ENCODE measurements at regions not wholly inside any gene's neighbourhood (a gene's known extent, or its start where the extent isn't known, plus 50 kb on each side); places are given as distances from the start of the nearest gene placed in this dataset.
A peak's percentile ranks its signal among the peaks of the same experiment; 100 is the strongest.

DNA sequence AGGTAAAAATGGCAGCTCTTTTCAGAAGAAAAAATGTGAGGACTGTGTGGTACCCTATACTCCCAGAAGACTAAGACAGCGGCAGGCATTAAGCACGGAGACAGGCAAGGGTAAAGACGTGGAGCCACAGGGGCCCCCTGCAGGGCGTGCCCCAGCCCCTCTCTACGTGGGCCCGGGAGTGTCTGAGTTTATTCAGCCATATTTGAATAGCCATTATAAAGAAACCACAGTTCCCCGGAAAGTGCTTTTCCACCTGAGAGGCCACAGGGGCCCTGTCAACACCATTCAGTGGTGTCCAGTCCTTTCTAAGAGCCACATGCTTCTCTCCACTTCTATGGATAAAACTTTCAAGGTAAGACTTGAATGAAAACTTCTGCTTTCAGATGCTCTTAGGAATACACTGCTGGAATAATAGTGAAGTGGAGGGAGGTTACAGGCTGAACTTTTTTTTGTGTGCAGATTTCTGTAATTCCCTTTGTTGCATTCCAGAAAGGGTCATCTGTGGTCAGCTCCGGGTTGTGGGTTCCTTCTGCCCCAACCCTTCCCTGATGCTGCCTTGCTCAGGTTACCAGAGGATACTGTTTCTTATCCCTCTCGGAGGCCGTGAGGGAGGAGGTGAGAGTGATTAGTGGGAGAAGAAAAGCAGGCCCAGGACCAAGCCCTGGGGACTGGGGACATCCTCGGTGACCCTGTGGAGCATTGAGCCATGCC, 58.4 kb downstream of the SLC25A47 start:
- no peak for DNase-seq (ENCODE audit: low read depth)

DNA sequence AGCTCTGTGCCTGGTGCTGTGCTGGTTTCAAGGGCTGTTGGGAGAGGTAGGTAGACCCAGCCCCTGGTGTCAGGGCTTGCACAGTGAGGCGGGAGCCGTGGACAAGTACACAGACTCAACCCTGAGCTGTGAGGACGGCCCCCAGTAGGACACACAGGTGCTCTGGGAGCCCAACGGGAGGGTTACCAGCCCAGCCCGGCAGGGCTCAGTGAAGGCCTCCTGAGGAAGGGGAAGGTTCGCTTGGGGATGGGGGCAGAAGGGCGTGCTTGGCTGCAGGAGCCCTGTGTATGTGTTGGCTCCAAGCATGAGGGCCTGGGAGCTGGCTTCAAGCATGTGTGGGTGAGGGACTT, 58.9 kb downstream of the SLC25A47 start:
- DNase-seq (ENCODE audit: low read depth), result no peak

DNA sequence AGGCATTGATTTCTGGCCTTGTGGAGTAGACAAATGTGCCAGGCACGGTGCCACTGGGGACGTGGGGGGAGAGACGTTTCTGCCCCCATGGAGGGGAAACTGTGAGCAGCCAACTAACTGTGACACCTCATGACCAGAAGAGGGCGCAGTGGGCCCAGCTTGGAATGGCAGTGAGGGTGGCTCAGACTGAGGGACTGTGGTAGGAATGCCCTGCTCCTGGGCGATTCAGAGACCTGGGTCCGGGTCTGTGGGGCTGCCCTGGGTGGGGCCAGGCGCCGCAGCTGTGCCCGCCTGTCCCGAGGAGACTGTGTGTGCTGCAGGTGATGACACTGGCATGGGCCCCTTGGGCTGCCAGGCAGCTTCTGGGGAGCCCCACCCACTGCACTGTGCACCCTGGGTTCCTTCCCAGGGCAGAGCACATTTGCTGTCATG, 60.6 kb downstream of the SLC25A47 start:
- peak; percentile 44 for DNase-seq (ENCODE audit: low read depth)

DNA sequence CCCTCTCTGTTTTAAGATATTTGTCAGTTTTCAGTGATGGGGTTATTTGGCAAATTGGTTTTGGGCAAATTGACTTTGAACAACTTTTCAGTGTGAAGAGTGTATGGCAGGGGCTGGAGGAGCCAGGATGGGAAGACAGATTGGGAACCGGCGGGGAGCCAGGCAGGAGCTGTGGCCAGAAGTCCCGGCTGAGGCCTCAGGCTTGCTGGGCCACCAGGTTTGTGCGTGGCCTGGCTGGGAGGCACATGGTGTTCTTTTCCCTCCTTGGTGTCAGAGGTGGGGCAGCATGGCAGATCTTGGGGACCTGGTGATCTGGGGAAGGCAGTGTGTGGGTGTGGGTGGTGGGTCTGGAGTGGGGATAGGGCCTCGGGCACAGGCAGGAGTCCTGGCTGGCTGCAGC, 61.1 kb downstream of the SLC25A47 start:
- DNase-seq (ENCODE audit: low read depth), result no peak

DNA sequence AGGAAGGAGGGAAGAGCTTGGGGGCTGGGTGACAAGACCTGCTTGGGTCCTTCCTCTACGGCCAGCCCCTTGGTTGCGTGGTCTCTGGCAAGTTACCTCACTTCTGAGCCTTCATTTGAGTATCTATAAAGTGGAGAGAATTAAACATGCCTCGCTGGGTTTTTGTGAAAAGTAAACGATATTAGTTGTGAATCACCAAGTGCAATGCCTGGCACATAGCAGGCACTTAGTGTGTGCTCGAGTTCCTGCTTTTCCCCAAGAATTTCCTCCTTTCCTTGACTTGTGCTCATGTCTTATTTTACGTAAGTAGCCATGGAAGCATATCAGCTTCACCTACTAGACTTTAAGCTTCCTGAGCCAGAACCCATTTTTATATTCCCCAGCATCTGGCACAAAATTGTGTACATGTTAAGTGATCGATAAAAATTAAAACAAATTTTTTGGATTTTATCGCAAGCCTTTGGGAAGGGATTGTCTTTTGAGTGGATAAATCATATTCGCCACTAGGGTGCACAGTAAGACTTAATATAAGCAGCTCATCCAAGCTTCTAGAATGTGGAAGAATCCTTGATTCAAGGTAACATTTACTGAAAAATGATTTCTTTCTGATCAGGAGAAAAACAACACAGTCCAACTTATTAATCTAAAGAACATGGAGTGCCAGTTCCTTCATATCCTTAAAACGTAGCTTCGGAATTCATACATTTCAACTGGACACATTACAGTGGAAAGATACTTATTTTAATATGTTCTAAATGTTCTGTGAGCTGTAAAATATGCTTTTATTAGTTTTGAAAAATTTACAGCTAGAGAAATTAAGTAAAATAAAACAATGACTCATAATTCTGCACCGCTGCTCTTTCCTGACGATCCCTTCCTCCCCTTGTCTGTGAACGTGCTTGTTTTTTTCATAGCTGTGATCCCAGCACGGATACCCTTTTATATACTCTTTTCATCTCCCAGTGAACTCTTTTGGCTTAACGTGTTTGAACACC, 62.0 kb downstream of the SLC25A47 start:
- DNase-seq (ENCODE audit: low read depth), result no peak

DNA sequence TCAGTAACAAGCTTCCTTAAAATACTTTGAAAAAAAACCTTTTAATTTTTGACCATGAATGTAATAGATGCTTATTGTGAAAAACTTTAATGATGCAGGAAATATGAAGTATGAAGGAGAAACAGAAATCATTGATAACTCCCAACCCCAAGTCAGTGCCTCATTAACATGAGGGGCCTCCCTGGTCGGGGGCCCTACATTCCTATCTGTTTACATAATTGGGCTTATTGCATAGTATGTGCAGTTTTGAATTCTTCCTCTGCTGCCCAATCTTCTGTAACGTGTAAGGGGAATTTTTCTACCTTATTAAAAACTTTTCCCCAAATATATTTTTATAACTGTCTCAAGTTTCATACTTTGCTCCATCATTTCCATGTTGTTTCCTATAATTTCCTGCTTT, 63.0 kb downstream of the SLC25A47 start:
- DNase-seq (ENCODE audit: low read depth), result no peak

DNA sequence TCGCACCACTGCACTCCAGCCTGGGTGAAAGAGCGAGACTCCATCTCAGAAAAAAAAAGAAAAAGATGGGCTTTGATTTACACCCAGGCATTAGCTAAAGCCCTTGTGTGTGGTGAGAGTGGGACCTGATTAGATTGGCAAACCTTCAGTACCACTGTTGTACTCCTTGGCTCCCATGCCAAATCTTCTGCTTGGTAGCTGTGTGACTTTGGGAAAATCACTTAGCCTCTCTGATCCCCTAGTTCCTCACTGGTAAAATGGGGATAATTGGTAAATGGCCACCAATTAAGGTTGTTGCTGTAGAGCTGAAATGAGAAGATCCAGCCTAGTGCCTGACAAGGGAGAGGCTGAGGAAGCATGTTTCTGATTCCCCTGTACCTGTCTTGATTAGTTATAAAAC, 63.7 kb downstream of the SLC25A47 start:
- no peak for DNase-seq (ENCODE audit: low read depth)

DNA sequence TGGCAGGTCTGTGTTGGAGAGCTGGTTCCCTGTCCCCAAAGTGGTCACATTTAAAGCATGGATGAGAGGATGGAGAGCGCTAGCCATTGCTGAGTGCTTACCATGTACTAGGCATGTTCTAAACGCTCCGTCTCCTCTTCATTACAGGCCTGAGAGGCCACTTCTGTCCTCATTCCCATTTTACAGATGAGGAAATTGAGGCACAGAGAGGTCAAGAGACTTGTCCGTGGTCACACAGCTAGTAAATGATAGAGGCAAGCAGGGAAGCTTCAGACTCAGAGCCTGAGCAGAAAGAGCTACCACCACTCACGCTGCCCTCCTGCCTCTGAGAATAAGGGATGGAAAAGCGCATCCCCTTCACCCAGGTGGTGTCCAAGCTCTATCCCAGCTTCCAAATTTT, 64.3 kb downstream of the SLC25A47 start:
- no peak for DNase-seq (ENCODE audit: low read depth)

DNA sequence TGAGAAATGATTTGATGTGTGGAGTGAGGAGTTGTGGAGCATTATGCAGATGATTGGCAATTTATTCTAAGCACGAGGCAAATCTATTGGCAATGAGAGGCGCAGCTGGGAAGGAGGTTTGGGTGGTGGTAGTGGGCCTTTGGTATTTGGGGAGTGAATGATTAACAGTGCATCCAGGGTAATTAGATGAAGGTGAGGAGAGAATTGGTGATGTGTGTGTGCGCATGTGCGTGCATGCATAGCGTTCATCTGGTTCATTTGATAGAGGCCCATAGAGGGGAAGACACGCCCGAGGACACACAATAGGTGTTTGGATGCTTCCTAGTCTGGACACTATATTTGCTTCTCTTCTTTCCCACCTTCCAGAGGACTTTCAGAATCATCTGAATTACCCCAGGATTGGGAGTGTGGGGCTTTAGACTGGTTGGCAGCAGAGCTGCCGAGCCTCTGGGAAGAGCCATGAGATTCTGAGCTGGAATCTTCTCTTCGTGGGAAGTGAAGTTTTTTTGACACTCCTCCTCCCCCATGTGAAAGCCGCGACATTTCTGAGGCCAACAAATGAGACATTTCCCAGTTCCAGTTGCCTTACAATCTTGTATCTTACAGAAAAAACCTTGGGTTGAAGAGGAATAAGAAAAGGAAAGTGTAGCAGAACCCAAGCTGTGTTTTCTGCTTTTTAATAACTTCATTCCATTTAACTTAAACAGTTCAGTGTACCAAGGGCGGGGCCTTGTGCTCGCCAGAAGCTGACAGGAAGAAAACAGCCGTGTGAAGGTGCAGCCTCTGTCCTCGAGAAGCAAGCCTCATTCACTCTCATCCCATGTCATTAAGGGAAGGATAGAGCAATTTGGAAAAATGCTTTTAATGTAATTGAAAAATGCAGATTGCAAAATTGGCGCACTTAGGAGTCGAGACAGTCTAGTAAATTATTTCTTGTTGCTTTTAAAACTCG, 65.2 kb downstream of the SLC25A47 start:
- DNase-seq (ENCODE audit: low read depth), result no peak

DNA sequence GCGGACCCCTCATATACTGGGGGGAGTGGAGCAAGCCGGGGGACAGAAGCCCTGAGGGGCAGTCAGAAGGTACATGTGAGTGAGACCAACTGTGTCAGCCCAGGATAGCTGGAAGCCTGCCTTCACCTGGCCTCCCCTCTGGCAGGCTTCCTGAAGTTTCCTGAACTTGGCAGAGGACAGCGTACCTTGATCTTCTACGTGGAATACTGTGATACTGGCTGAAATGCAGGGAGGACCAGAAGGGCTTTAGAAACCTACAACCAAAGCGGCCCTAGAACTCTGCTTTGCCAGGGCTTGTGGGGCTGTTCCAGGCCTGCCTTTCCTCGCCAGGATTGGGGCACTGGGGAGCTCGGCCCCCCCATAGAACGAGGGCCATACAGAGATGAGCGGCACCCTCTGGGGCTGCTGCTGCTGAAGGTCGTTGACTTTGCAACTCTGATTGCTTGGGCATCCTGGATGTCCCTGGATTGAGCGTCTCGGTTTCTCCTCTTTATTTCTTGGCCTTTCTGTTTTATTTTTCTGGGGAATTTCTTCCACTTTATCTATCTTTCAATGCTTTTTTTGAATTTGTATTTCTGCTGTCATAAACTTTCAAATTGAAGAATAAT, 66.5 kb downstream of the SLC25A47 start:
- DNase-seq (ENCODE audit: low read depth), result no peak

DNA sequence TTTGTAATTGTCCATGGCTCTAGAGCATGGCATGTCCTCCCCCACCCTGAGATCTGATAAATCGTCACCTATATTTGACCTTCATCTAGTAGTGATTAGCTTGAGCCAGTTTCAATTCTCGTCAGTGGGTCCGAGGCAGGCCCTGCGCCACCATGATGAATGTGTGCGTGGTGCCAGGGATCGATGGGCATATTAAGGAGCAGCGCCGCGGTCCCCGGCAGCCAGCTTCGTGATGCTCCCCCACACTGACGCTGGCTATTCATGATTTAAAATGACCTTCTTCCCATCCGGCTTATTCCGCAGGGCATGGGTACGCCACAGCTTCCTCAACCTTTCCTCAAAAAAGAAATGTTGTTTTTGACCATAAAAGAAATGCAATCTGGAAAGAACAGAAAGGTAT, 68.0 kb downstream of the SLC25A47 start:
- no peak for DNase-seq (ENCODE audit: low read depth)

DNA sequence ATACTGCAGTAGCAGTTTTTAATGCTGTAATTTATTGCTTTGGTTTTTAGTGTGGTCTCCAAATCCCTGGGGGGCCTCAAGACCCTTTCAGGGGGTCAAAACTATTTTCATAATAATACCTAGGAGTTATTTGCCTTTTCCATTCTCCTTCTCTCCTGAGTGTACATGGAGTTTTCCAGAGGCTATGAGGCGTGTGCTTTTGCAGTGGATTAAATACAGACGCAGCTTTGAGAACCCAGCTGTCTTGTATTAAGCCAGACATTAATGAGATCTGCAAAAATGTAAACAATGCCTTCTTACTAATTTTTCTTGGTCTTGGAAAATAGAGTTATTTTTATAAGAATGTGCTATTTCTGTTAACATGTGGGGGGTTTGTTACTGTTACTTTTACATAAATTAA, 68.6 kb downstream of the SLC25A47 start:
- no peak for DNase-seq (ENCODE audit: low read depth)

DNA sequence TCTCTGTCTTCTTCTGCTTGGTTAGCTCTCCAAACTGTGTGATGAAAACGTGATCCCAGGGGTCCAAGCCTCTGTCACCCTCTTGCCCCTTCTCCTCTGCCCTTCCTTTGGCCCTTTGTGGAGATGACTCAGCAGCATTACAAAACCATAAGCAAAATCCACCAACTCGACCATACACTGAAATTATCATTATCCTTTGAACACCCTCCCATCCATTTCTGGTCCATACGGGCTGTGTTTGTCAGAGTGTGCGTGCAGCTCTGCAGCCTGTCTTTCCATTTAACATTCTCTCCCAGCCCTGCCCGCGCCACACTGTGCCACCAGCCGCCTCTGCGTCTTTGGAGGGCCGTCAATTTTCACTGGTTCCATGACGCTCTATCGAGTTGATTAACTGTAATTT, 69.2 kb downstream of the SLC25A47 start:
- no peak for DNase-seq (ENCODE audit: low read depth)

DNA sequence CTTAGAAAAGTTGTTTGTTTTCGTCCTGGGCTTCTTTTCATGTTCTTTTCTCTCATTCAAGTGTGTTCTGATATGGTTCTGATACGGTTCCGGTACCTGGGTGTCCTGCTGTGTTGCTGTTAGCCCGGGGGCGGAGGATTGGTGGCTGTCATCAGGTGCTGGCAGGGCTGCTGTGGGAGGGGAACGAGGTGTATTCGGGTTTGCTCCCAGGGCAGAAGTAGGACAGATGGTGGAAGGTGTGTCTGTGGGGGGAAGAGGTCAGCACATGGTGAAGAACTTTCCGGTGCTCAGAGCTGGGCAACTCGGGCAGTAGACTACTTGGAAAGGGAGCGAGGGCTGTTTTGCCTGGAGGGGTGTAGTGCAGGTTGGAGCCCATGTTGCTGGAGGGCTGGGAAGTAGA, 70.2 kb downstream of the SLC25A47 start:
- DNase-seq (ENCODE audit: low read depth), result no peak

DNA sequence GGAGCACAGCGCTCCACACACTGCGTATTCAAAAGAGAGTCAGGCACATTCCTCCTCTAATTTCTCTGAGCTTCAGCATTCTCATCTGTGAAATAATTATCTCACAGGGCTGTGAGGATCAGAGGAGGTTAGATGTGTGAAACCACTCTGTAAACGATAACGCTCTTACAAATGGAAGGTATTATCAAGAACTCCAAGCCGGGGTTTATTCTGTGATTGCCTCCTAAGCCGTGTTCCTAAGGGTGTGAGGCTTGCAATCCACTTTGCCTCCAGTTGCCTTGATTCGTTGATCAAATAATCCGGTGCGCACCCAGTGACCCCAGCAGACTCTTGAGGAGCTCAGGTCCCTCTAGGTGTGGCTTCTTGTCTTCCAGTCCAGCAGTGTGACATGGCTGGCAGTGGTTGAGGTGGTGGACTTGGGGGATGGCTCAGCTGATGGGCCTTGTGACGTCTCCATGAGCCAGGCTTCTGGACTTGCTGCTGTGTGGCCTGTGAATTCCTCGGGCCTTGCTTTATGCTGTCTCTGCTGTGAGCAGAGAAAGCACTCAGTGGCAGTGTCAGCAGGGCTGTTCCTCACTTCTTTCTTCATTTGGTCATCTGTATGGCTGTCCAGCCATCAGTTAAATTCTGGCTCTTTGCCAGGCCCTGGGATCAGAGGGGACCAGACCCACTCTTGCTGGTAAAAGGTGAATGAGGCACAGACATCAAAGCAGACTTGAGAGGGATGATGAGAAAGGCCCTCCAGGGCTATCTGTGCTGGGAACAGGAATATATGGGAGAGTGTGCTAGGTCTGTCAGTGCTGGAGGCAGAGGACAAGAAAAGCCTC, 71.0 kb downstream of the SLC25A47 start:
- no peak for DNase-seq (ENCODE audit: low read depth)

DNA sequence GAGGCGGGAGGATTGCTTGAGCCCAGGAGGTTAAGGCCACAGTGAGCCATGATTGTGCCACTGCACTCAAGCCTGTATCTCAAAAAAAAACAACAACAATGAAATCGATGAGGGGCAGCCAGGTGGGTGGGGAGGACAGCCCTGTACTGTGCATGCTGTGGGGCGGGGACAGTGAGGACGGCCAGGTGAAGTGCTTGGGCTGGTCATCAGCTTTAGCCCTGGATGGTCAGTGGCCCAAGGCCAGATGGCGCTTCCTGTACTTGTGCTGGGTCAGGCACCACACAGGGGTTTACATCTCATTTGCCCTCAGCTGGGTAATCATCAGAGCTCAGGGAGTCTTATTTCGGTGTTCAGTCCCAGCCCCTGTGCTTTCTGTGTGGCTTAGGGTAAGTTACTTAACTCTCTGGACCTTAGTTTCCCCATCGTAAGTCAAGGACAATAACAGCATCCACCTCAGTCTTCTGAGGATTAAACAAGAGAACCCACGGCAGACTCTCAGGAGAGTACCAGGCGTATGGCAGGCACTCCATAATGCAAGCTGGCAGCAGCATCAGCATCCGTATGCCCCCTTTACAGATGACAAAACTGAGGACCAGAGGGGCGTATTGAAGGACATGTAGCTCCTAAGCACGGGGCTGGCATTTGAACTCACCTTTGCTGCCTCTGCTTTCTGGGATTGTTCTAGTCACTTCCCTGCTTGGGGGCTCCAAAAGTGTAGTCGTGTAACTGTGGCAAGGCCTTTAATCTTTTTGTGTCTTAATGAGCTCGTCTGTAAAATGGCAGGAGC, 71.9 kb downstream of the SLC25A47 start:
- DNase-seq (ENCODE audit: low read depth), result no peak

DNA sequence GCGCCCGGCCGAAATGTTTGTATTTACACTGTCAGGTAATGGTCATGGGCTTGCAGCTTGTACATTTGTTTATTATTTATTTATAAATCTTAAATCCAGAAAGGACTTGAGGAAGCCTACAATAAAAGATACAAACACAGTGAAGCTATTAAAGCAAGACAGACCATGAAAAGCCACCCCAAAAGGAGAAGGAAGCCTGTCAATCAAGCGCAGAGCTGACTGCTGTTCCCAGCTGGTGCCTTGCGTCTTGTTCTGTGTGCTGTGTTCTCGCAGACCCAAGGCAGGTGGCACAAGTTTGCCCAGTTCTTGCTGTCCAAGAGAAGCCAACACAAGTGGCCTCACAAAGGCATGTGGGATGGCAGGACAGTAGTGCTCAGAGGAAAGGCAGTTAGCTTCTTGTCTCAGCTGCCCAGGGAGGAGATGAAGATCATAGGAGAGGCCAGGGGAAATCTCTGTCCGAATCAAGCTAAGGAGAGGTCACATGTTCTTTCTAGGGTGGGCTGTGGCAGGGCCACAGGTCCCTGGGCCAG, 73.2 kb downstream of the SLC25A47 start:
- no peak for DNase-seq (ENCODE audit: low read depth)

DNA sequence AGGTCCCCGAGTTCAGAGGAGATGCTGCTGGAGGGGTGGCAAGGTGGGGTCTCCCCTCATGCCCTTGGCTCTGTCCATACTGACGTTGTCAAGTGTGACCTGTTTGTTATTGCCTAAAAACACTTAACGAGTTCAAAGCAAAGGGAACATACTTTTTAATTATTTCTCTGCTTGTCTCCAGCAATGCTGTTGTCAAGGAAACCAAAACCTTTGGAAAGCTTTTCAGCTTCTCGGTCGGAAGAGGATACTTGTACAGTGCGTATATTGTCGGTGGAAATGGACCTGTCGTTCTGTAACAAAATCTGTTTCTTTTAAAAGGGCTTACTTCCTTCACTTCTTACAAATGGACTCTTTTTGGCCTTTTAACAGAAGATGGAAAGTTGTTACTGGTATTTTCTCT, 73.9 kb downstream of the SLC25A47 start:
- no peak for DNase-seq (ENCODE audit: low read depth)

DNA sequence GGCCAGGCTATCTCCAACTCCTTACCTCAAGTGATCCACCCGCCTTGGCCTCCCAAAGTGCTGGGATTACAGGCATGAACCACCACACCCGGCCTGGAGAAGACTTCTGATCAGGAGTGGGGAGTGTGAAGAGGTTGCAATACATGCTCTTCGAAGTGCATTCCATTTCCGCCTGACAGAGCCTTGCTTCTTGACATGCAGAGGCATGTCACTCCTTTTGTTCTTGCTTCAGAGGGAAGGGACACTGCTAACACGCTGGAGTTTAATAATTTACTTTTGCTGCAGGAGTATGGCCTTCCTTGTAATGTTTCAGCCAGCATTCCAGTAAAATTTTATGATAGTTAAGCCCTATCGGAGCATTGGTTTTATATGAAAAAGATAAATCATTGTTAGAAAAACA, 74.9 kb downstream of the SLC25A47 start:
- no peak for DNase-seq (ENCODE audit: low read depth)
